Motor neuron (in vitro differentiated cells): ENCODE measurements at regions not wholly inside any gene's neighbourhood (a gene's known extent, or its start where the extent isn't known, plus 50 kb on each side); places are given as distances from the start of the nearest gene placed in this dataset.
"Not testable (repeated sequence)": the region's sequence is repeated elsewhere in the genome, so short reads cannot be mapped to it uniquely, and the experiment has no call there.

Experiments
- ATAC-seq, 8 experiments: fragments of 200-7000 bp; cut with Tn5 transposase; replicated peaks in 6 of 8; 2 replicates each; pipeline ENCODE4 v1.8.0; 2021; ENCODE audit warnings: mild to moderate bottlenecking in 8 of 8, moderate library complexity in 8 of 8
- H3K27ac ChIP-seq, 2 donors: fragments of 250-450 bp; sonication (Bioruptor Pico); 2 replicates each; pipeline ENCODE4 v1.9.0; 2021; ENCODE audit warnings: antibody characterized with exemption in 2 of 2, mild to moderate bottlenecking in 2 of 2, moderate library complexity in 1 of 2
- H3K4me1 ChIP-seq, 2 donors: fragments of 250-450 bp; sonication (Bioruptor Pico); replicated peaks in 1 of 2; 2 replicates each; pipeline ENCODE4 v1.6.1; 2021; ENCODE audit warnings: antibody characterized with exemption in 2 of 2, mild to moderate bottlenecking in 2 of 2, moderate library complexity in 1 of 2
- H3K4me3 ChIP-seq, 5 donors: fragments of 250-450 bp; sonication (Bioruptor Pico); 2 replicates each; pipeline ENCODE4 v1.9.0; 2021; ENCODE audit warnings: antibody characterized with exemption in 5 of 5, mild to moderate bottlenecking in 5 of 5, moderate library complexity in 4 of 5
- WGBS, 10 experiments: fragments of 450-650 bp; shearing (Covaris generic); methylation state at CpG; one replicate each; pipeline ENCODE4 v1.0.0; 2022; 5-methylcytosine and 5-hydroxymethylcytosine counted together
- in situ Hi-C, 9 experiments: fragments of 400-800 bp; cut with MboI; loops; one replicate each; pipeline ENCODE4 v1.15.0; 2021; ENCODE audit warnings: low sequenced_read_pairs in 9 of 9, low pct_unique_long_range_greater_than_20kb in 2 of 9; ENCODE audit not compliant: unreplicated experiment in 9 of 9

DNA sequence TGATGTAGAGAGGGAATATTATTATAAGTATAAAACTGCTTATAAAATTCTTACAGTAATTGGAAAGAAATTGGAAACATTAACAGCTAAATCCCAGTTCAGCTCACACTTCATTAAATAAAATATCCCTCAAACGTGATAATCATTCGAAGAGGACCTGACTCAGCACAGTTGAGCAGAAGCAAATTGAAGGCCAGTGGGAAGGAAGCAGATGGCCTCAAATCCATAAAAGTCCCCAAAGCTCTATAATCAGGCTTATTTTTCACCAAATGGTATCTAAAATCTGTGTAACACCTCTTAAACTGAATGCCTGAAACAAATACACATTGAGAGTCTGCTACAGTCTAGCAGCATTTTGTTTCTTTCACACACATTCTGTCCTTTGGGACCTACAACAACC is 106.8 kb downstream of the TENT5C start:
- no peak for ATAC-seq
- 0 to 100% (median 73%) methylated on average over 1 to 2 of the region's 2 CpGs; no CpG with 5 or more reads in 2 of the 10 experiments for WGBS, 10 experiments
- Histone ChIP-seq H3K4me1 (no peaks in the 10 kb centered on the region), H3K4me3 (no peak overlapping the region), H3K27ac (no peak overlapping the region)
- in situ Hi-C loops: no loop called here

DNA sequence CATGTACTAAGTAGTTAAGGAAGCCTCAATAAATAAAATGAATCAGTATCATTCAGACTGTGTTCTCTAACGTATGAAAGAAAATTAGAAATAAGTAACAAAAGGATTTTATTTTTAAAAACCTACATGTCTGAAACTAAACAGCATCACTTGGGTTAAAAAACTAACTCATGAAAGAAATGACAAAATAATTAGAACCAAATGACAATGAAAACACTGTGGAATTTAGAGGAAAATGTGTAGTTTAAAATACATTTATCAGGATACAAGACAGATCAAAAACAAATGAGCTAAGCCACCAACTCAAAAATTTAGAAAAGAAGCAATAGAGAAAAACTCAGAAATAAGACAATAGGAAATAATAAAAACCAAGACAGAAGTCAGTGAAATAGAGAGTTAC is 108.7 kb downstream of the TENT5C start:
- ATAC-seq: no peak
- H3K4me3 ChIP-seq: no peak overlapping the region
- no peak overlapping the region for H3K27ac ChIP-seq
- 14 to 85% (median 56%) methylated on average over 1 of the region's 1 CpG; no CpG with 5 or more reads in 1 of the 10 experiments for WGBS, 10 experiments
- H3K4me1 ChIP-seq: no peaks in the 10 kb centered on the region
- in situ Hi-C loops: no loop called here

DNA sequence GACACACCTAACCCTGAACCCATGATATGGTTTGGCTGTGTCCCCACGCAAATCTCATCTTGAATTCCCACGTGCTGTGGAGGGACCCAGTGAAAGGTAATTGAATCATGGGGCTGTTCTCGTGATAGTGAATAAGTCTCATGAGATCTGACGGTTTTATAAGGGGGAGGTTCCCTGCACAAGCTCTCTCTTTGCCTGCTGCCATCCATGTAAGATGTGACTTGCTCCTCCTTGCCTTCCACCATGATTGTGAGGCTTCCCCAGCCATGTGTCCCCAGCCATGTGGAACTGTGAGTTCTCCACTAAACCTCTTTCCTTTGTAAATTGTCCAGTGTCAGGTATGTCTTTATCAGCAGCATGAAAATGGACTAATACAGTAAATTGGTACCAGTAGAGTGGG is 110.2 kb downstream of the TENT5C start:
- H3K4me3 ChIP-seq, H3K4me1 ChIP-seq, H3K27ac ChIP-seq, in situ Hi-C loops, ATAC-seq: not testable (repeated sequence)
- WGBS, 10 experiments: 17 to 83% (median 41%) methylated on average over 1 to 4 of the region's 4 CpGs; no CpG with 5 or more reads in 2 of the 10 experiments

DNA sequence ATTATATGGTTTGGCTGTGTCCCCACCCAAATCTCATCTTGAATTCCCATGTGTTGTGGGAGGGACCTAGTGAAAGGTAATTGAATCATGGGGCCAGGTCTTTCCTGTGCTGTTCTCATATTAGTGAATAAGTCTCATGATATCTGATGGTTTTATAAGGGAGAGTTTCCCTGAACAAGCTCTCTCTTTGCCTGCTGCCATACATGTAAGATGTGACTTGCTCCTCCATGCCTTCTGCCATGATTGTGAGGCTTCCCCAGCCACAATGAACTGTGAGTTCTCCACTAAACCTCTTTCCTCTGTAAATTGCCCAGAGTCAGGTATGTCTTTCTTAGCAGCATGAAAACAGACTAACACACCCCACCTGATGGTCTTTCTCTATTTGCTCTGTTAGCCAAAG is 112.1 kb downstream of the TENT5C start:
- H3K27ac ChIP-seq, ATAC-seq, H3K4me3 ChIP-seq, in situ Hi-C loops, H3K4me1 ChIP-seq: not testable (repeated sequence)

DNA sequence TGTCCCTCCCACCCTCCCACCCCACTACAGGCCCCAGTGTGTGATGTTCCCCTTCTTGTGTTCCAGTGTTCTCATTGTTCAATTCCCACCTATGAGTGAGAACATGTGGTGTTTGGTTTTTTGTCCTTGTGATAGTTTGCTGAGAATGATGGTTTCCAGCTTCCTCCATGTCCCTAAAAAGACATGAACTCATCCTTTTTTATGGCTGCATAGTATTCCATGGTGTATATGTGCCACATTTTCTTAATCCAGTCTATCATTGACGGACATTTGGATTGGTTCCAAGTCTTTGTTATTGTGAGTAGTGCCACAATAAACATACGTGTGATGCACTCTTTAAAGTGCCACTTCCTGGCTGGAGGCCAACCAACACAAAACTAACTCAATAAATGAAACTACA is 112.7 kb downstream of the TENT5C start:
- H3K4me1 ChIP-seq, in situ Hi-C loops, H3K27ac ChIP-seq, H3K4me3 ChIP-seq, ATAC-seq: not testable (repeated sequence)
- WGBS, 10 experiments: 0 to 92% (median 33%) methylated on average over 1 to 2 of the region's 2 CpGs; no CpG with 5 or more reads in 3 of the 10 experiments

DNA sequence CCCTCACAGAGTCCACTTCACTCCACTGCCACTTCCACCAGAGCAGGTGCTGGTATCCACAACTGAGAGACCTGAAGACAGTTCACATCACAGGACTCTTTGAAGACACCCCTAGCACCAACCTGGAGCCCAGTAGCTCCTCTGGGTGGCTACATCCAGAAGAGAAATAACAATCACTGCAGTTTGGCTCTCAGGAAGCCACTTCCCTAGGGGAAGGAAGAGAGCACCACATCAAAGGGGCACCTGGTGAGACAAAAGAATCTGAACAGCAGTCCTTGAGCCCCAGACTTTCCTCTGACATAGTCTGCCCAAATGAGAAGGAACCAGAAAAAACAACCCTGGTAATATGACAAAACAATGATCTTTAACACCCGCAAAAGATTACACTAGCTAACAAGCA is 113.2 kb downstream of the TENT5C start:
- 11 to 100% (median 82%) methylated on average over 1 of the region's 1 CpG; no CpG with 5 or more reads in 1 of the 10 experiments for WGBS, 10 experiments
- H3K4me1 ChIP-seq: no peaks in the 10 kb centered on the region
- H3K4me3 ChIP-seq: no peak overlapping the region
- no peak overlapping the region for H3K27ac ChIP-seq
- in situ Hi-C loops: no loop called here
- ATAC-seq: no peak

DNA sequence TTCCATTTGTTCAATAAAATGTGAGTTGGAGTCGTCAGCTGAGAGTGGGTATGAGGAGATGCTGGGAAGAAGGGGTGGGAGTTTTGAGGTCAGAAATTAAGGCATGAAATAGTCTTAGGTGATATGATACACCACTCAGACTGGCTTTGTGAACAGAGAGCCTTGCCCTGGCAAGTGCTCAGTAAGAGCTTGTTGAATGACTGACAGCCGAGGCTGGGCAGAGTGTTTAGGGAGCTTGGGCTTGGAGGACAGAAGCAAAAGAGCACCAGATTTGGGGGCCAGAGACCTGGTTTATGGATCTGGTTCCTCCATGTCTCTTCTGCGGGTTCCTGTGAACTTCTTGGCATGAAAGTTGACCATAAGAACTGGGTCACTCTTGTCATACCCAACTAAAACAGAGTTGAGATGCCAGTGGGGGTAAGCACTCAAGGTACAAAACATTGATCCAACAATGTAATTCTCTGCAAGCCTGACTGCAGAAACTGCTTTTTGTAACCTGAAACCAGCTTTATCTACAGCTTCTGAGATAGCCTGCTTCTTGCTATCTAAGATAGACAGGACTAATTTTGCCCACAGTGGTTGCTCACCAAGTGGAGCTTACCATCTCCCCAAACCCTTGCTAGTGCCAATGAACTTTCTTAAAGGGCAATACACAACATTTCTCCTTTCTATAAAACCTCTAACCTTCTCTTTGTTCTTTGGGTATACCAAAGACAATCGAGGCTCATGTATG is 126.4 kb downstream of the TENT5C start:
- 30 to 91% (median 72%) methylated on average over 1 to 4 of the region's 4 CpGs; no CpG with 5 or more reads in 1 of the 10 experiments for WGBS, 10 experiments
- Histone ChIP-seq H3K27ac (no peak overlapping the region), H3K4me3 (no peak overlapping the region), H3K4me1 (no peaks in the 10 kb centered on the region)
- in situ Hi-C loops: loop anchor here in 2 of 9 experiments (25.0 kb wide), 2 partner anchors 170 to 195 kb away; no protein-coding TSS in a partner anchor
- no peak for ATAC-seq

DNA sequence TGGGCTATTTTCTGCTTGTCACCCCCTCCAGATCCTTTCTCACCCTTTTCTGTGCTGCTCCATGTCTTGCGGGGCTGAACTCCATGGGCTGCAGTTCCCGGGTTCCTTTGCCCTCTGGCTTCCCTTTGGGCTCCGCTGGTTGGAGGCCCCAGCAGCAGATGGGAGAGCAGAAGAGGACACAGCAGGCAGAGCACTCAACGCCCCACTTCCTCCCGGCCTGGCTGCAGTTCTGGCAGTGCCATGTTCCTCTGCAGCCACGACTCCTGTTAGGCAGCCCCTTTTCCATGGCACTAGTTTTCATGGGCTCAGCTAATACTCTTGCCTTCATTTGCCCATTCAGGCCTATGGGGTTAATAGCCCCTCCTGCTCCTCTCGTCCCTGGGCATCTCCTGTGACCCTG is 127.1 kb downstream of the TENT5C start:
- Histone ChIP-seq H3K4me1 (no peaks in the 10 kb centered on the region), H3K27ac (no peak overlapping the region), H3K4me3 (no peak overlapping the region)
- no peak for ATAC-seq
- WGBS, 10 experiments: 66 to 83% (median 79%) methylated on average over 1 to 7 of the region's 7 CpGs; no CpG with 5 or more reads in 4 of the 10 experiments
- in situ Hi-C loops: loop anchor here in 2 of 9 experiments (25.0 kb wide), 2 partner anchors 171 to 196 kb away; no protein-coding TSS in a partner anchor

DNA sequence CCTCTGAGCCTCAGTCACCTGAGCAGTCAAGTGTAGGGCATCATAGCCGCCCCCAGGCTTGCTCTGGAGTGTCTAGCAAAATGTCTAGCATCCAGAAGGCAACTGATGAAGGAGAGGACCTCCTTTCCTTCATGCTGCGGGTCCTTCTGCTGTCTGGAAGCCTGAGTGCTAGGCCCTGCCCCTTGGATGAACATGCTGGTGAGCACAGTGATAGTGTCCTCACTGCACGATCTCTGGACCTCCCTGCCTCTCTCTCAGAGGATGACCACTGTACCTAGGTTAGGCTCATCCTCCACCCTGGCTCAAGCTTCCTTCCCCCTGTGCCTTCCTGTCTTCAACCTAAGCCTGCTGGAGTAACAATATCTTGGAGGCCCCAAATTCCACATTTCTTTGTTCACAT is 128.6 kb downstream of the TENT5C start:
- Histone ChIP-seq H3K27ac (no peak overlapping the region), H3K4me3 (no peak overlapping the region), H3K4me1 (no peaks in the 10 kb centered on the region)
- in situ Hi-C loops: loop anchor here in 2 of 9 experiments (25.0 kb wide), 2 partner anchors 172 to 197 kb away; no protein-coding TSS in a partner anchor
- WGBS, 10 experiments: 47 to 100% (median 65%) methylated on average over 1 to 3 of the region's 3 CpGs; no CpG with 5 or more reads in 6 of the 10 experiments
- no peak for ATAC-seq

DNA sequence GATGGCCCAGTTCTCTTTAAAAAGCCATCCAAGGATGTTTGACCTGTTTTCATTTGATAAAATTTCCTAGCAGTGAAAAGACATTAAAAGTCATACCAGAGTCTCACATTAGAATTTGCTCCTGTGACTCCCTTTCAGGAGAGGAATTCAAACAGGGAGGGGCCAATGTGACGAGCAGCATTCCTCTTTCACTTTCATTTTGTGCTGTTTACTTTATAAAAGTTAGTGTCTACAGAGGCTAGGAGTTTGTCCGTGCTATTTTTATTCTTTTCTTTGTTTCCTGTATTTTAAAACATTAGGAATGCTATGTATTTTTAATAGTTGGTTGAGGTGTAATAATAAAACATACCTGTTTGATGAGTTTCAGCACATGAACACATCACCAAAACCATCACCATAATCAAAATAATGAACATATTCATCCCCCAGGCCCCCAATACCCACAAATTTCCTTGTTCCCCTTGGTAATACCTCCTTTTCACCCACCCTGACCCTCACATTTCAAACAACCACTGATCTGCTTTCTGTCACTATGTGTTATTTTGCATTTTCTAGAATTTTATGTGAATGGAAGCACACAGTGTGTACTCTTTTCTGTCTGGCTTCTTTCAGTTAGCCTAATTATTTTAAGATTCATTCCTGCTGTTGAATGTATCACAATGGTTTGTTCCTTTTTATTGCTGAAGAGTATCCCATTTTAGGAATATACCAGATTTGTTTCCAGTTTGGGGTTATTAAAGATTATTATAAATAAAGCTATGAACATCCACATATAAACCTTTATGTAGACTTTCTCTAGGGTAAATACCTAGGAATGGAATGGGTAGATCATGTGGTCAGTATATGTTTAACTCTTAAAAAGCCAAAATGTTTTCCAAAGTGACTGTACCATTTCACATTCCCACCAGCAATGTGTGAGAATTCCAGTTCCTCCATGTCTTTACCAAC is 129.5 kb downstream of the TENT5C start:
- 0 to 44% (median 9%) methylated on average over 2 of the region's 2 CpGs; no CpG with 5 or more reads in 2 of the 10 experiments for WGBS, 10 experiments
- Histone ChIP-seq H3K27ac (no peak overlapping the region), H3K4me1 (no peaks in the 10 kb centered on the region), H3K4me3 (no peak overlapping the region)
- in situ Hi-C loops: loop anchor here in 2 of 9 experiments (25.0 kb wide), 2 partner anchors 173 to 198 kb away; no protein-coding TSS in a partner anchor
- ATAC-seq: peak in 4 of 8 experiments; percentile 31 to 98 (median 84)

DNA sequence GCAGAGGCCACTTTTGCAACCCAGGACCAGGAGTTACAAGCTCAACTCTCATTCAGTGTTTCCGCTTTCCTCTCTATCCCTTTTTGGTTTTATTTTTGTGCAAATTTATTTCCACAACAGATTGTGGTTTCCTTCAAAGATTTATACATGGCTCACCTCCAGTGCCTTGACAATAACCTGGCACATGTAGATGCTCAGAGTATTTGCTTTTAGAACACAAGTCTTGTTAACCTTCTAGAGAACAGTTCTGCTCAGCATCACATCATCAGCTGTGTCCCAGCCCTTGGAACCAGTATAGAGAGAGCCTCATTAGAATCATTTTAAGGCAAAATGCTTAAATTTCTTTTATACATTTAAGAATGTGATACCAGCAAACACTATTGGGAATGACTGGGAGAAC is 133.7 kb downstream of the TENT5C start:
- Histone ChIP-seq H3K27ac (no peak overlapping the region), H3K4me1 (no peaks in the 10 kb centered on the region), H3K4me3 (no peak overlapping the region)
- 88 to 100% (median 100%) methylated on average over 1 of the region's 1 CpG; no CpG with 5 or more reads in 1 of the 10 experiments for WGBS, 10 experiments
- ATAC-seq: no peak
- in situ Hi-C loops: loop anchor here in 2 of 9 experiments (25.0 kb wide), 2 partner anchors 177 to 202 kb away; no protein-coding TSS in a partner anchor

DNA sequence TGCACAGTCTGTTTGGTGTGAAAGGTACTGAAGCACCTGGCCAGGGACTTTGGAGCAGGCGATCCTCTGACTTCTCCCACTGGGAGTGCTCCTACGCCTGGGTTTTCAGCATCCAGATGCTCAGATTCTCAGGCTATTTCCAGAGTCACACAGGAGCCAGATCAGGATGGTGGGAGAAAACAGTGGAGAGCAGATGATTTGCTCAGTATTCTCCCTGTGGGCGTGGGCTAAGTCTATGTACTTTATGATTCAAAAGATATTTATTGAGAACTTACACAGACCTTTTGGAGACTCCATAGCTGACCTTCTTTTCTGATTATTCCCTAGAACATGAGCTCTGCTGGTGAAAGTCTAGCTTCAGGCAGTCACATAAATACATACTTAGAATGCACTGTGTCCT is 134.6 kb downstream of the TENT5C start:
- Histone ChIP-seq H3K27ac (no peak overlapping the region), H3K4me3 (no peak overlapping the region), H3K4me1 (no peaks in the 10 kb centered on the region)
- peak in 3 of 8 experiments; percentile 16 to 81 (median 46) for ATAC-seq
- in situ Hi-C loops: loop anchor here in 2 of 9 experiments (25.0 kb wide), 2 partner anchors 178 to 203 kb away; no protein-coding TSS in a partner anchor
- 14 to 69% (median 57%) methylated on average over 1 to 3 of the region's 3 CpGs; no CpG with 5 or more reads in 5 of the 10 experiments for WGBS, 10 experiments

DNA sequence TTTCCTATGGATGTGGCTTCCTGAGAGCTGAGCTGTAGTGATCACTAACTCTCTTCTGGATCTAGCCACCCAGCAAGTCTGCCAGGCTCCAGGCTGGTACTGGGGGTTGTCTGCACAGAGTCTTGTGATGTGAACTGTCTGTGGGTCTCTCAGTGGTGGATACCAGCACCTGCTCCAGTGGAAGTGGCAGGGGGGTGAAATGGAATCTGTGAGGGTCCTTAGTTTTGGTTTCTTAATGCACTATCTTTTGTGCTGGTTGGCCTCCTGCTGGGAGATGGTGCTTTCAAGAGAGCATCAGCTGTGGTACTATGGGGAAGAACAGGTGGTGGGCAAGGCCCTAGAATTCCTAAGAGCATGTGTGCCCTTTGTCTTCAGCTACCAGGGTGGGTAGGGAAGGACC is 140.7 kb downstream of the TENT5C start:
- not testable (repeated sequence) for H3K4me3 ChIP-seq, H3K4me1 ChIP-seq, ATAC-seq, H3K27ac ChIP-seq
- in situ Hi-C loops: loop anchor here in 2 of 9 experiments (25.0 kb wide), 2 partner anchors 184 to 209 kb away; no protein-coding TSS in a partner anchor
